CD14-positive monocyte (primary cell): ENCODE measurements at regions not wholly inside any gene's neighbourhood (a gene's known extent, or its start where the extent isn't known, plus 50 kb on each side); places are given as distances from the start of the nearest gene placed in this dataset.
"Not testable (repeated sequence)": the region's sequence is repeated elsewhere in the genome, so short reads cannot be mapped to it uniquely, and the experiment has no call there.

Source experiments
- DNase-seq, 3 donors: peaks; one replicate each; pipeline ENCODE4 v3.0.0-alpha.2; 2011 to 2022
- H2AFZ ChIP-seq: 2 replicates; pipeline ENCODE4 v1.6.0; 2012; ENCODE audit warnings: mild to moderate bottlenecking, low read depth, low read length, inconsistent platforms; ENCODE audit not compliant: insufficient read depth, poor library complexity, severe bottlenecking
- H3K27ac ChIP-seq, 2 donors: 1 replicate in 1 of 2; 2 replicates in 1 of 2; pipeline ENCODE4 v1.5.1; 2012 to 2013; ENCODE audit warnings: low read length in 2 of 2, control low read depth in 1 of 2, inconsistent platforms in 1 of 2, low read depth in 1 of 2, mild to moderate bottlenecking in 1 of 2
- H3K27me3 ChIP-seq, 2 donors: one replicate each; pipeline versions ENCODE4 v1.6.0 to v1.6.1; 2011 to 2013; ENCODE audit warnings: low read length in 2 of 2; ENCODE audit not compliant: control insufficient read depth in 2 of 2, insufficient read depth in 2 of 2
- H3K36me3 ChIP-seq, 2 donors: replicated peaks in 1 of 2; 1 replicate in 1 of 2; 2 replicates in 1 of 2; pipeline versions ENCODE4 v1.5.1 to v1.6.1; 2012 to 2013; ENCODE audit warnings: low read length in 2 of 2, control low read depth in 1 of 2, inconsistent platforms in 1 of 2, mild to moderate bottlenecking in 1 of 2; ENCODE audit not compliant: insufficient read depth in 2 of 2, control insufficient read depth in 1 of 2
- H3K4me1 ChIP-seq, 2 donors: 1 replicate in 1 of 2; 2 replicates in 1 of 2; pipeline versions ENCODE4 v1.5.1 to v1.6.1; 2012 to 2013; ENCODE audit warnings: low read length in 2 of 2, control low read depth in 1 of 2, inconsistent platforms in 1 of 2, mild to moderate bottlenecking in 1 of 2, moderate library complexity in 1 of 2; ENCODE audit not compliant: insufficient read depth in 2 of 2, control insufficient read depth in 1 of 2
- H3K4me2 ChIP-seq: replicated peaks from 2 replicates; pipeline ENCODE3; 2012; ENCODE audit warnings: low read length, moderate library complexity, mild to moderate bottlenecking; ENCODE audit not compliant: poor library complexity, severe bottlenecking; ENCODE audit errors: extremely low read depth
- H3K4me3 ChIP-seq, 3 experiments: fragments of 200-600 bp in 1 of 3; sonication (generic) in 1 of 3; replicated peaks in 1 of 3; 1 replicate in 2 of 3; 2 replicates in 1 of 3; pipeline ENCODE4 v1.5.1; 2011 to 2013; ENCODE audit warnings: low read length in 3 of 3, mild to moderate bottlenecking in 3 of 3, control low read depth in 2 of 3, low read depth in 2 of 3, inconsistent platforms in 1 of 3, moderate library complexity in 1 of 3
- H3K79me2 ChIP-seq: 2 replicates; pipeline ENCODE4 v1.6.0; 2012; ENCODE audit warnings: mild to moderate bottlenecking, control low read depth, inconsistent platforms, low read length, moderate library complexity; ENCODE audit not compliant: insufficient read depth
- H3K9ac ChIP-seq: 2 replicates; pipeline ENCODE4 v1.6.0; 2017; ENCODE audit warnings: low read length, mild to moderate bottlenecking; ENCODE audit not compliant: insufficient read depth, poor library complexity, severe bottlenecking
- H3K9me3 ChIP-seq, 2 donors: replicated peaks in 1 of 2; 1 replicate in 1 of 2; 2 replicates in 1 of 2; pipeline versions ENCODE4 v1.5.1 to v1.6.1; 2012 to 2013; ENCODE audit warnings: low read length in 2 of 2, control low read depth in 1 of 2; ENCODE audit not compliant: control insufficient read depth in 1 of 2, insufficient read depth in 1 of 2
- H4K20me1 ChIP-seq: 2 replicates; pipeline ENCODE4 v1.6.0; 2012; ENCODE audit warnings: mild to moderate bottlenecking, low read length, control low read depth, moderate library complexity; ENCODE audit not compliant: insufficient read depth
- H3K27ac Mint-ChIP-seq, 7 donors: one replicate each; pipeline ENCODE4 v1.8.0; 2020; ENCODE audit warnings: mild to moderate bottlenecking in 7 of 7, mixed read lengths in 7 of 7, moderate library complexity in 6 of 7, inconsistent platforms in 2 of 7
- H3K27me3 Mint-ChIP-seq, 3 donors: one replicate each; pipeline ENCODE4 v1.8.0; 2021 to 2022; ENCODE audit warnings: low read depth in 3 of 3, mild to moderate bottlenecking in 3 of 3, mixed read lengths in 3 of 3, moderate library complexity in 3 of 3, inconsistent platforms in 1 of 3
- H3K36me3 Mint-ChIP-seq, 2 donors: one replicate each; pipeline ENCODE4 v1.8.0; 2020; ENCODE audit warnings: mixed read lengths in 2 of 2, inconsistent platforms in 1 of 2, mild to moderate bottlenecking in 1 of 2
- H3K4me1 Mint-ChIP-seq: one replicate; pipeline ENCODE4 v1.8.0; 2020; ENCODE audit warnings: mild to moderate bottlenecking, mixed read lengths
- H3K4me3 Mint-ChIP-seq, 2 donors: one replicate each; pipeline ENCODE4 v1.8.0; 2020; ENCODE audit warnings: mild to moderate bottlenecking in 2 of 2, mixed read lengths in 2 of 2, moderate library complexity in 1 of 2
- H3K9me3 Mint-ChIP-seq, 7 donors: one replicate each; pipeline ENCODE4 v1.8.0; 2020 to 2022; ENCODE audit warnings: mixed read lengths in 7 of 7, mild to moderate bottlenecking in 6 of 7, moderate library complexity in 6 of 7, inconsistent platforms in 2 of 7
- WGBS: methylation state at CpG from one replicate; pipeline ENCODE4 v1.1.5; 2013; ENCODE audit warnings: missing lambda C conversion rate; ENCODE audit not compliant: insufficient coverage; 5-methylcytosine and 5-hydroxymethylcytosine counted together
- intact Hi-C, 2 donors: fragments of 100-400 bp; cut with micrococcal nuclease; formaldehyde crosslinking; loops; one replicate each; pipeline versions ENCODE4 v1.15.0 to v1.15.1; 2023
- TF ChIP-seq, protein P1 (sequence below): fragments of 200-600 bp; IDR thresholded peaks from one replicate; pipeline ENCODE4 v1.8.0; 2022; ENCODE audit warnings: antibody characterized with exemption, mild to moderate bottlenecking

DNA sequence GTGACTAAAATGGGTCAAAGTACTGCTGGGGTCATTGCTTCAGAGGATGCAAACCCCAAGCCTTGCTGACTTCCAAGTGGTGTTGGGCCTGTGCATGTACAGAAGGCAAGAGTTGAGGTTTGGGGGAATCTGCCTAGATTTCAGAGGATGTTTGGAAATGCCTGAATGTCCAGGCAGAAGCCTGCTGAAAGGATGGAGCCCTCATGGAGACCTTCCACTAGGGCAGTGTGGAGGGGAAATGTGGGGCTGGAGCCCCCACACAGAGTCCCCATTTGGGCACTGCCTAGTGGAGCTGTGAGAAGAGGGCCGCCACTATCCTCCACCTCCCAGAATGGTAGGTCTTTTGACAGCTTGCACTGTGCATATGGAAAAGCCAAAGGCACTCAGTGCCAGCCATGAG lies 377.7 kb upstream of the TRPC7 start:
- Mint-ChIP-seq H3K4me1 (no peaks in the 10 kb centered on the region), H3K36me3 (no peaks in the 10 kb centered on the region), H3K4me3 (no peak overlapping the region), H3K27me3 (peaks cover 0 to 2% (median 2%) of the 10 kb centered on the region in 3 donors), H3K27ac (no peak overlapping the region), H3K9me3 (peaks cover 14 to 23% (median 17%) of the 10 kb centered on the region in 7 donors)
- Histone ChIP-seq H3K27me3 (no peaks in the 10 kb centered on the region), H3K4me3 (no peak overlapping the region), H3K9ac (no peak overlapping the region), H2AFZ (no peak overlapping the region), H3K4me1 (no peaks in the 10 kb centered on the region), H3K36me3 (no peaks in the 10 kb centered on the region), H3K79me2 (no peaks in the 10 kb centered on the region), H4K20me1 (no peaks in the 10 kb centered on the region), H3K9me3 (peaks cover 10 to 13% of the 10 kb centered on the region in 2 donors), H3K4me2 (no peak overlapping the region), H3K27ac (no peak overlapping the region)
- intact Hi-C loops, result no loop called here
- TF ChIP-seq, protein P1, sequence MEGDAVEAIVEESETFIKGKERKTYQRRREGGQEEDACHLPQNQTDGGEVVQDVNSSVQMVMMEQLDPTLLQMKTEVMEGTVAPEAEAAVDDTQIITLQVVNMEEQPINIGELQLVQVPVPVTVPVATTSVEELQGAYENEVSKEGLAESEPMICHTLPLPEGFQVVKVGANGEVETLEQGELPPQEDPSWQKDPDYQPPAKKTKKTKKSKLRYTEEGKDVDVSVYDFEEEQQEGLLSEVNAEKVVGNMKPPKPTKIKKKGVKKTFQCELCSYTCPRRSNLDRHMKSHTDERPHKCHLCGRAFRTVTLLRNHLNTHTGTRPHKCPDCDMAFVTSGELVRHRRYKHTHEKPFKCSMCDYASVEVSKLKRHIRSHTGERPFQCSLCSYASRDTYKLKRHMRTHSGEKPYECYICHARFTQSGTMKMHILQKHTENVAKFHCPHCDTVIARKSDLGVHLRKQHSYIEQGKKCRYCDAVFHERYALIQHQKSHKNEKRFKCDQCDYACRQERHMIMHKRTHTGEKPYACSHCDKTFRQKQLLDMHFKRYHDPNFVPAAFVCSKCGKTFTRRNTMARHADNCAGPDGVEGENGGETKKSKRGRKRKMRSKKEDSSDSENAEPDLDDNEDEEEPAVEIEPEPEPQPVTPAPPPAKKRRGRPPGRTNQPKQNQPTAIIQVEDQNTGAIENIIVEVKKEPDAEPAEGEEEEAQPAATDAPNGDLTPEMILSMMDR, result no peak
- no peak for DNase-seq
- no CpG with 5 or more reads among the region's 1 CpG for WGBS

DNA sequence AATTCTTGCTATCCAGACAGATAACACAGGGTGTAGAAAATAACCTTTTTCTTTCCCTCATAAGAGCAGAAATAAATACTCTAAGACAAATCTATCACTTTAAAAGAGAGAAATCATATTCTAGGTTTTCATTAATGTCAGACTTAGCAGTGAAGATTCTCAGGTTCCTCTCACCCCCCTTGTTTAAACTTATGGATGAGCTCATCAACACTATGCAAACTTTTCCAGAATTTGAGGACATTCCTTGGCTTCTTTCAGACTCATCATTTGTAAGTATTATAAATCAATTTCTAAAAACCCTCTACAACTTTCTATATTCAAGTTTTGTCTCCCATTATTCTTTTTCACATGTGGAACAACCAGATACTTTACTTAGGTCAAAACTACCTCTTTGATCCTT lies 374.9 kb upstream of the TRPC7 start:
- TF ChIP-seq, protein P1, result no peak
- no peaks in the 10 kb centered on the region for H3K4me1 Mint-ChIP-seq
- no peak for DNase-seq
- Histone ChIP-seq H3K9ac (no peak overlapping the region), H3K4me1 (no peaks in the 10 kb centered on the region), H3K27me3 (no peaks in the 10 kb centered on the region), H4K20me1 (no peaks in the 10 kb centered on the region), H3K4me3 (no peak overlapping the region), H3K79me2 (no peaks in the 10 kb centered on the region), H3K4me2 (no peak overlapping the region), H2AFZ (no peak overlapping the region), H3K36me3 (no peaks in the 10 kb centered on the region), H3K9me3 (peaks cover 10 to 13% of the 10 kb centered on the region in 2 donors), H3K27ac (no peak overlapping the region)
- peaks cover 14 to 25% (median 20%) of the 10 kb centered on the region in 7 donors for H3K9me3 Mint-ChIP-seq
- no peak overlapping the region for H3K4me3 Mint-ChIP-seq
- H3K27me3 Mint-ChIP-seq, result peaks cover 0 to 5% (median 3%) of the 10 kb centered on the region in 3 donors
- H3K27ac Mint-ChIP-seq, result no peak overlapping the region
- no peaks in the 10 kb centered on the region for H3K36me3 Mint-ChIP-seq
- intact Hi-C loops, result no loop called here

DNA sequence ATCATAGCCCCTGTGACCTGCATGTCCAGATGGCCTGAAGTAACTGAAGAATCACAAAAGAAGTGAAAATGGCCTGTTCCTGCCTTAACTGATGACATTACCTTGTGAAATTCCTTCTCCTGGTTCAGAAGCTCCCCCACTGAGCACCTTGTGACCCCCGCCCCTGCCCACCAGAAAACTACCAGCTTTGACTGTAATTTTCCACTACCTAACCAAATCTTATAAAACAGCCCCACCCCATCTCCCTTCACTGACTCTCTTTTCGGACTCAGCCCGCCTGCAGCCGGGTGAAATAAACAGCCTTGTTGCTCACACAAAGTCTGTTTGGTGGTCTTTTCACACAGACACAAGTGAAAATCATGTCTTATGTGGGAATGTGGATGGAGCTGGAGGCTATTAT lies 373.9 kb upstream of the TRPC7 start:
- DNase-seq, H3K79me2 ChIP-seq, H3K4me2 ChIP-seq, H3K4me1 ChIP-seq, H3K4me3 ChIP-seq, H3K36me3 Mint-ChIP-seq, H3K27me3 ChIP-seq, H3K9ac ChIP-seq, H3K4me1 Mint-ChIP-seq, H3K27ac Mint-ChIP-seq, H3K4me3 Mint-ChIP-seq, H3K27ac ChIP-seq, H3K27me3 Mint-ChIP-seq, H2AFZ ChIP-seq, intact Hi-C loops, H4K20me1 ChIP-seq, H3K36me3 ChIP-seq: not testable (repeated sequence)
- WGBS, result 89% methylated on average over 1 of the region's 4 CpGs
- H3K9me3 Mint-ChIP-seq, result peaks cover 14 to 24% (median 19%) of the 10 kb centered on the region in 7 donors
- peaks cover 10 to 13% of the 10 kb centered on the region in 2 donors for H3K9me3 ChIP-seq
